ENCODE measurements at regions not wholly inside any gene's neighbourhood (a gene's known extent, or its start where the extent isn't known, plus 50 kb on each side); places are given as distances from the start of the nearest gene placed in this dataset.
A peak's percentile ranks its signal among the peaks of the same experiment; 100 is the strongest.

DNA sequence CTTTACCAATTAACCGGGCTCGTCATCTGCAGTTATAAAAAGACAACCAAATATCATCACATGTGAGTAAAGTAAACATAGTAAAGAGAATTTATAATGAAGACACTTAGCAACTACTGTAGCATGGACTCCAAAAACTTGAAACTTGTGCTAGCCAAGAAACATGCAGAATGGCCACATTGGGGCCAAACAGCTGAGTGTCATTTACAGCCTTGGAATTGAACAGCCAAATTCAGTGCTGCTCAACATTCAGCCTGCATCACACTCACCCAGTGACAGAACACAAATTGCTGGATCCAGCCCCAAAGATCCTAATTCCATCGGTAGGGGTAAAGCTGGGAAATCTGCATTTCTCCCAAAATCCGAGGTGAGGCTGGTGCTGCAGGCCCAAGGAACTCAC is 224.8 kb upstream of the GYPC start:
- no peak for DNase-seq
- no peaks in the 10 kb centered on the region for H3K79me2 ChIP-seq (ENCODE audit: low read length)
- peaks cover 4% of the 10 kb centered on the region; the same call in 1 of the 2 replicates for H3F3A ChIP-seq (ENCODE audit: insufficient read depth, low read length)
- no peaks in the 10 kb centered on the region for H3K27me3 ChIP-seq (replicated peaks; ENCODE audit: insufficient read depth, low read length)
- H3K9ac ChIP-seq (ENCODE audit: low read length), result no peak overlapping the region
- H3K4me1 ChIP-seq (ENCODE audit: low read length), result peaks cover 4% of the 10 kb centered on the region
- no peak overlapping the region for H3K4me3 ChIP-seq (ENCODE audit: low read length)
- no peak overlapping the region for H3K4me2 ChIP-seq (ENCODE audit: low read depth, low read length)
- no peaks in the 10 kb centered on the region for H3K36me3 ChIP-seq (replicated peaks; ENCODE audit: insufficient read depth, low read length)
- no peak overlapping the region for H3K27ac ChIP-seq (ENCODE audit: low read length)
- 0 out of 2 replicates have a peak, but pooled peaks cover 2% of the 10 kb centered on the region for H3K9me2 ChIP-seq (replicated peaks; ENCODE audit: insufficient read depth, low read length)
- no peak for TF ChIP-seq EZH2 (optimal IDR thresholded peaks at IDR 0.05; ENCODE audit: low read depth, low read length)
- TF ChIP-seq, protein P1, sequence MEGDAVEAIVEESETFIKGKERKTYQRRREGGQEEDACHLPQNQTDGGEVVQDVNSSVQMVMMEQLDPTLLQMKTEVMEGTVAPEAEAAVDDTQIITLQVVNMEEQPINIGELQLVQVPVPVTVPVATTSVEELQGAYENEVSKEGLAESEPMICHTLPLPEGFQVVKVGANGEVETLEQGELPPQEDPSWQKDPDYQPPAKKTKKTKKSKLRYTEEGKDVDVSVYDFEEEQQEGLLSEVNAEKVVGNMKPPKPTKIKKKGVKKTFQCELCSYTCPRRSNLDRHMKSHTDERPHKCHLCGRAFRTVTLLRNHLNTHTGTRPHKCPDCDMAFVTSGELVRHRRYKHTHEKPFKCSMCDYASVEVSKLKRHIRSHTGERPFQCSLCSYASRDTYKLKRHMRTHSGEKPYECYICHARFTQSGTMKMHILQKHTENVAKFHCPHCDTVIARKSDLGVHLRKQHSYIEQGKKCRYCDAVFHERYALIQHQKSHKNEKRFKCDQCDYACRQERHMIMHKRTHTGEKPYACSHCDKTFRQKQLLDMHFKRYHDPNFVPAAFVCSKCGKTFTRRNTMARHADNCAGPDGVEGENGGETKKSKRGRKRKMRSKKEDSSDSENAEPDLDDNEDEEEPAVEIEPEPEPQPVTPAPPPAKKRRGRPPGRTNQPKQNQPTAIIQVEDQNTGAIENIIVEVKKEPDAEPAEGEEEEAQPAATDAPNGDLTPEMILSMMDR (IDR thresholded peaks at IDR 0.05; ENCODE audit: low read length), result no peak
- no peak for TF ChIP-seq EZH2phosphoT487 (IDR thresholded peaks at IDR 0.05; ENCODE audit: low read length)
- H3K9me3 ChIP-seq (replicated peaks; ENCODE audit: insufficient read depth, low read length), result no peaks in the 10 kb centered on the region
- H2AFZ ChIP-seq (ENCODE audit: low read length), result no peak overlapping the region
- H4K20me1 ChIP-seq (ENCODE audit: insufficient read depth, low read length), result no peaks in the 10 kb centered on the region

DNA sequence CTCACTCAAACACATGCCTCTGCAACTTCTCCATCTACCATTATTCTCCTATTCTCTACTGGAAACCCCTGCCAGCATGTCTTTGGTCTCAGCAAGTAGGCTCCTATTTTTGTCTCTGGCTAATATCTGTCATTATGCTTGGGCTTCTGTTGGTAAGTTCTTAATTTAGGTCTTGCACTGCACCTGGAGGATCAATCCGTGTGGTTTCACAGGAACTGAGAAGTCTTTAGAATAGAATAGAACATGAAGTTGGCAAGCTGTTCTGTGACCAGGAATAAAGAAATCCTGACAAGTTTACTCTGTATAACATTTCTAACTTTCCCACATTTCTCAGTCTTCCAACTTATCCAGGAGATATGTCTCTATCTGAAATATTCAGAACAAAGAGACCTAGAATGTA is 219.5 kb upstream of the GYPC start:
- no peak overlapping the region for H3K9ac ChIP-seq (ENCODE audit: low read length)

DNA sequence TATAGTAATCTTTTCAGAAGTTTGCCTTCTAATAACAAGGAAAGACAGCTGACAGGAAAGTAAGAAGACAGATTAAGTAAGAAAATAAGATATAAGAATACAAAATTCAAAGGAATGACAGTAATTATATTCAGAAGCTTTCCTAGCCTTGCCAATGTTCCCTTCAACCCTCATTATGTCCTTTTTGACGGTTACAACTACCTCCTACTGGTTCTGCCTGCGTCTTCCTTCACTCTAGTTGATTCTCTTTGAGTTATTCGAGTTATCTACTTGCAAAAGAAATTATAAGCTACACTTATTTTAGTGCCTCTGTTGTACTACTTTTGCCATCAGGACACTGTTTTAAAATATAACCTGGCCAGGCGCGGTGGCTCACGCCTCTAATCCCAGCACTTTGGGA is 218.9 kb upstream of the GYPC start:
- no peaks in the 10 kb centered on the region for H3K36me3 ChIP-seq (replicated peaks; ENCODE audit: insufficient read depth, low read length)
- H4K20me1 ChIP-seq (ENCODE audit: insufficient read depth, low read length), result no peaks in the 10 kb centered on the region
- no peak overlapping the region for H2AFZ ChIP-seq (ENCODE audit: low read length)
- no peaks in the 10 kb centered on the region for H3K9me3 ChIP-seq (replicated peaks; ENCODE audit: insufficient read depth, low read length)
- no peak overlapping the region for H3K4me3 ChIP-seq (ENCODE audit: low read length)
- TF ChIP-seq, protein P1 (IDR thresholded peaks at IDR 0.05; ENCODE audit: low read length), result no peak
- TF ChIP-seq EZH2 (optimal IDR thresholded peaks at IDR 0.05; ENCODE audit: low read depth, low read length) (no peak), EZH2phosphoT487 (IDR thresholded peaks at IDR 0.05; ENCODE audit: low read length) (no peak)
- no peaks in the 10 kb centered on the region for H3K9me2 ChIP-seq (replicated peaks; ENCODE audit: insufficient read depth, low read length)
- no peaks in the 10 kb centered on the region for H3K27me3 ChIP-seq (replicated peaks; ENCODE audit: insufficient read depth, low read length)
- H3K4me1 ChIP-seq (ENCODE audit: low read length), result peaks cover 14% of the 10 kb centered on the region
- no peak for DNase-seq
- H3K27ac ChIP-seq (ENCODE audit: low read length), result peak overlapping the region; percentile 65; the same call in 1 of the 2 replicates
- no peak overlapping the region for H3K9ac ChIP-seq (ENCODE audit: low read length)
- H3K79me2 ChIP-seq (ENCODE audit: low read length), result no peaks in the 10 kb centered on the region
- H3F3A ChIP-seq (ENCODE audit: insufficient read depth, low read length), result peaks cover 9% of the 10 kb centered on the region; the same call in 1 of the 2 replicates
- H3K4me2 ChIP-seq (ENCODE audit: low read depth, low read length), result peak overlapping the region; percentile 40; the same call in 1 of the 2 replicates

More for the DNA sequence above, 219.5 kb upstream of the GYPC start:
- Histone ChIP-seq H3K9me2 (replicated peaks; ENCODE audit: insufficient read depth, low read length) (no peaks in the 10 kb centered on the region), H4K20me1 (ENCODE audit: insufficient read depth, low read length) (no peaks in the 10 kb centered on the region), H3K9me3 (replicated peaks; ENCODE audit: insufficient read depth, low read length) (no peaks in the 10 kb centered on the region), H3K36me3 (replicated peaks; ENCODE audit: insufficient read depth, low read length) (no peaks in the 10 kb centered on the region), H3K27me3 (replicated peaks; ENCODE audit: insufficient read depth, low read length) (no peaks in the 10 kb centered on the region), H3K27ac (ENCODE audit: low read length) (peak overlapping the region; percentile 65), H3K79me2 (ENCODE audit: low read length) (no peaks in the 10 kb centered on the region), H3F3A (ENCODE audit: insufficient read depth, low read length) (peaks cover 9% of the 10 kb centered on the region; the same call in 1 of the 2 replicates), H2AFZ (ENCODE audit: low read length) (0 out of 2 replicates have a peak overlapping the region, but pooled peaks have one; percentile 25), H3K4me1 (ENCODE audit: low read length) (peaks cover 14% of the 10 kb centered on the region), H3K4me2 (ENCODE audit: low read depth, low read length) (peak overlapping the region; percentile 40), H3K4me3 (ENCODE audit: low read length) (no peak overlapping the region)
- TF ChIP-seq EZH2phosphoT487 (IDR thresholded peaks at IDR 0.05; ENCODE audit: low read length) (no peak), EZH2 (optimal IDR thresholded peaks at IDR 0.05; ENCODE audit: low read depth, low read length) (no peak)
- TF ChIP-seq, protein P1 (IDR thresholded peaks at IDR 0.05; ENCODE audit: low read length), result no peak
- peak; percentile 73 for DNase-seq
